ENCODE measurements at regions not wholly inside any gene's neighbourhood (a gene's known extent, or its start where the extent isn't known, plus 50 kb on each side); places are given as distances from the start of the nearest gene placed in this dataset.

GRCh38 chr12:75795125-75795524 is 236.5 kb downstream of the PHLDA1 start:
- no peak overlapping the region for H3K4me3 ChIP-seq
- no peak for TF ChIP-seq STAT1 (IDR thresholded peaks at IDR 0.05; ENCODE audit: unreplicated experiment)
- no peak for TF ChIP-seq JUNB (IDR thresholded peaks at IDR 0.05; ENCODE audit: unreplicated experiment)
- TF ChIP-seq REST (IDR thresholded peaks at IDR 0.05; ENCODE audit: unreplicated experiment), result no peak
- no peak for TF ChIP-seq ZNF114 (CRISPR knock-in tag; IDR thresholded peaks at IDR 0.05)
- TF ChIP-seq NANOG (IDR thresholded peaks at IDR 0.05; ENCODE audit: borderline replicate concordance), result no peak
- TF ChIP-seq EZH2phosphoT487 (IDR thresholded peaks at IDR 0.05; ENCODE audit: unreplicated experiment), result no peak
- TF ChIP-seq ZNF331 (CRISPR knock-in tag; IDR thresholded peaks at IDR 0.05; ENCODE audit: low read depth), result no peak
- TF ChIP-seq CREB1 (CRISPR knock-in tag; IDR thresholded peaks at IDR 0.05; ENCODE audit: low read depth), result no peak
- TF ChIP-seq POLR2AphosphoS5 (IDR thresholded peaks at IDR 0.05; ENCODE audit: low read depth), result no peak
- TF ChIP-seq CTCF (conservative IDR thresholded peaks at IDR 0.05; ENCODE audit: low read depth in 2 of 2), result no peak
- TF ChIP-seq EZH2 (IDR thresholded peaks at IDR 0.05; ENCODE audit: low read depth, unreplicated experiment), result no peak
- H3K27ac ChIP-seq (ENCODE audit: low read depth), result no peak overlapping the region
- no peaks in the 10 kb centered on the region for H3K79me2 ChIP-seq (replicated peaks; ENCODE audit: insufficient read depth)
- H3K36me3 ChIP-seq (ENCODE audit: insufficient read depth), result no peaks in the 10 kb centered on the region
- Mint-ChIP-seq H3K27me3 (ENCODE audit: insufficient read depth, low read depth, poor library complexity) (peaks cover 4% of the 10 kb centered on the region), H3K36me3 (ENCODE audit: low read depth) (no peaks in the 10 kb centered on the region), H3K27ac (no peak overlapping the region), H3K4me3 (no peak overlapping the region), H3K4me1 (peaks cover 11% of the 10 kb centered on the region; the same call in 2 of the 3 replicates), H3K9me3 (no peaks in the 10 kb centered on the region)
- H3K27me3 ChIP-seq (ENCODE audit: insufficient read depth), result no peaks in the 10 kb centered on the region
- ATAC-seq, result no peak
- no peak for DNase-seq (ENCODE audit: low spot score)
- H3K4me1 ChIP-seq (ENCODE audit: insufficient read depth), result peaks cover 12% of the 10 kb centered on the region
- no peaks in the 10 kb centered on the region for H4K20me1 ChIP-seq (replicated peaks; ENCODE audit: insufficient read depth)
- H2AFZ ChIP-seq, result no peak overlapping the region
- H3K4me2 ChIP-seq, result no peak overlapping the region
- no peaks in the 10 kb centered on the region for H3K9me2 ChIP-seq (ENCODE audit: insufficient read depth)
- no peaks in the 10 kb centered on the region for H3F3A ChIP-seq (replicated peaks; ENCODE audit: low read depth)

GRCh38 chr12:75792687-75793086 is 238.9 kb downstream of the PHLDA1 start:
- Mint-ChIP-seq H3K27me3 (ENCODE audit: insufficient read depth, low read depth, poor library complexity) (peaks cover 4% of the 10 kb centered on the region), H3K4me1 (peaks cover 11% of the 10 kb centered on the region; the same call in 2 of the 3 replicates), H3K4me3 (no peak overlapping the region), H3K27ac (no peak overlapping the region), H3K36me3 (ENCODE audit: low read depth) (no peaks in the 10 kb centered on the region), H3K9me3 (no peaks in the 10 kb centered on the region)
- no peaks in the 10 kb centered on the region for H3K79me2 ChIP-seq (replicated peaks; ENCODE audit: insufficient read depth)
- H3K27ac ChIP-seq (ENCODE audit: low read depth), result no peak overlapping the region
- H3K36me3 ChIP-seq (ENCODE audit: insufficient read depth), result no peaks in the 10 kb centered on the region
- no peaks in the 10 kb centered on the region for H4K20me1 ChIP-seq (replicated peaks; ENCODE audit: insufficient read depth)
- H3K4me2 ChIP-seq, result no peak overlapping the region
- peaks cover 15% of the 10 kb centered on the region for H3K4me1 ChIP-seq (ENCODE audit: insufficient read depth)
- DNase-seq (ENCODE audit: low spot score), result no peak
- H2AFZ ChIP-seq, result no peak overlapping the region; the same call in 1 of the 2 replicates
- ATAC-seq, result no peak
- no peak overlapping the region for H3K4me3 ChIP-seq
- H3F3A ChIP-seq (replicated peaks; ENCODE audit: low read depth), result no peaks in the 10 kb centered on the region
- H3K9me2 ChIP-seq (ENCODE audit: insufficient read depth), result peaks cover 7% of the 10 kb centered on the region; the same call in 1 of the 2 replicates
- no peaks in the 10 kb centered on the region for H3K27me3 ChIP-seq (ENCODE audit: insufficient read depth)
- TF ChIP-seq EZH2phosphoT487 (IDR thresholded peaks at IDR 0.05; ENCODE audit: unreplicated experiment) (no peak), ZNF462 (CRISPR knock-in tag; IDR thresholded peaks at IDR 0.05) (no peak)

Data from GM23338 (cell line).